Activated CD8-positive, alpha-beta memory T cell treated with anti-CD3 and anti-CD28 coated beads, Interleukin-2, amount 10 ng/mL, durations not matched to agents 7 days and 5 days (primary cell): ENCODE measurements at regions not wholly inside any gene's neighbourhood (a gene's known extent, or its start where the extent isn't known, plus 50 kb on each side); places are given as distances from the start of the nearest gene placed in this dataset.
A peak's percentile ranks its signal among the peaks of the same experiment; 100 is the strongest.

Source experiments
- ATAC-seq: fragments of 150-1000 bp; cut with Tn5 transposase; one replicate; pipeline ENCODE4 v1.10.0; 2021; ENCODE audit warnings: moderate library complexity
- CTCF ChIA-PET: fragments of 350-600 bp; sonication (Branson Sonifier 250); formaldehyde crosslinking; loops from one replicate; lab custom pipeline; 2021; ENCODE audit warnings: antibody characterized with exemption; lab: Charles Lee
- DNase-seq: peaks from one replicate; pipeline ENCODE4 v3.0.0-alpha.2; 2020
- H3K27ac Mint-ChIP-seq: one replicate; pipeline ENCODE4 v1.8.0; 2021; ENCODE audit warnings: mild to moderate bottlenecking, mixed read lengths
- H3K27me3 Mint-ChIP-seq: one replicate; pipeline ENCODE4 v1.8.0; 2021; ENCODE audit warnings: mixed read lengths
- H3K36me3 Mint-ChIP-seq: one replicate; pipeline ENCODE4 v1.8.0; 2021; ENCODE audit warnings: mild to moderate bottlenecking, mixed read lengths
- H3K4me1 Mint-ChIP-seq: one replicate; pipeline ENCODE4 v1.8.0; 2021; ENCODE audit warnings: mixed read lengths
- H3K4me3 Mint-ChIP-seq: one replicate; pipeline ENCODE4 v1.8.0; 2021; ENCODE audit warnings: mild to moderate bottlenecking, moderate library complexity, mixed read lengths
- H3K9me3 Mint-ChIP-seq: one replicate; pipeline ENCODE4 v1.8.0; 2022; ENCODE audit warnings: low read depth, mixed read lengths

- ATAC-seq: no peak
- CTCF ChIA-PET: no interaction called here
- H3K27me3 Mint-ChIP-seq: no peaks in the 10 kb centered on the region
- no peak overlapping the region for H3K4me3 Mint-ChIP-seq
- DNase-seq: no peak
- no peak overlapping the region for H3K27ac Mint-ChIP-seq
- no peaks in the 10 kb centered on the region for H3K9me3 Mint-ChIP-seq
- no peaks in the 10 kb centered on the region for H3K36me3 Mint-ChIP-seq
- no peaks in the 10 kb centered on the region for H3K4me1 Mint-ChIP-seq
Observed at GRCh38 chr2:220503431-220503830, 876.0 kb downstream of the SLC4A3 start.

GRCh38 chr2:220504938-220505503 is 877.6 kb downstream of the SLC4A3 start:
- no peak overlapping the region for H3K4me3 Mint-ChIP-seq
- ATAC-seq (no peak), DNase-seq (no peak)
- CTCF ChIA-PET: no interaction called here
- no peaks in the 10 kb centered on the region for H3K36me3 Mint-ChIP-seq
- no peaks in the 10 kb centered on the region for H3K9me3 Mint-ChIP-seq
- H3K27me3 Mint-ChIP-seq: no peaks in the 10 kb centered on the region
- H3K27ac Mint-ChIP-seq: no peak overlapping the region
- H3K4me1 Mint-ChIP-seq: no peaks in the 10 kb centered on the region

- Mint-ChIP-seq H3K36me3 (no peaks in the 10 kb centered on the region), H3K27ac (no peak overlapping the region), H3K4me1 (no peaks in the 10 kb centered on the region), H3K4me3 (no peak overlapping the region), H3K9me3 (no peaks in the 10 kb centered on the region), H3K27me3 (no peaks in the 10 kb centered on the region)
- ATAC-seq (no peak), DNase-seq (no peak)
- CTCF ChIA-PET: no interaction called here
Observed at GRCh38 chr2:220506466-220506865, 879.0 kb downstream of the SLC4A3 start.

- Mint-ChIP-seq H3K36me3 (no peaks in the 10 kb centered on the region), H3K4me1 (no peaks in the 10 kb centered on the region), H3K27ac (no peak overlapping the region), H3K4me3 (no peak overlapping the region), H3K27me3 (no peaks in the 10 kb centered on the region), H3K9me3 (no peaks in the 10 kb centered on the region)
- CTCF ChIA-PET: no interaction called here
- DNase-seq (no peak), ATAC-seq (no peak)
Observed at GRCh38 chr2:220509096-220509757, 881.8 kb downstream of the SLC4A3 start.

- H3K36me3 Mint-ChIP-seq: no peaks in the 10 kb centered on the region
- CTCF ChIA-PET: no interaction called here
- H3K4me1 Mint-ChIP-seq: no peaks in the 10 kb centered on the region
Observed at GRCh38 chr2:220509966-220510365, 882.5 kb downstream of the SLC4A3 start.

GRCh38 chr2:220510668-220511067 is 883.2 kb downstream of the SLC4A3 start:
- H3K27ac Mint-ChIP-seq: no peak overlapping the region
- H3K9me3 Mint-ChIP-seq: no peaks in the 10 kb centered on the region
- CTCF ChIA-PET: no interaction called here
- H3K36me3 Mint-ChIP-seq: no peaks in the 10 kb centered on the region
- no peaks in the 10 kb centered on the region for H3K27me3 Mint-ChIP-seq
- DNase-seq (no peak), ATAC-seq (no peak)
- no peak overlapping the region for H3K4me3 Mint-ChIP-seq
- no peaks in the 10 kb centered on the region for H3K4me1 Mint-ChIP-seq

More at GRCh38 chr2:220509966-220510365, 882.5 kb downstream of the SLC4A3 start:
- Mint-ChIP-seq H3K4me3 (no peak overlapping the region), H3K27me3 (no peaks in the 10 kb centered on the region), H3K9me3 (no peaks in the 10 kb centered on the region), H3K27ac (no peak overlapping the region)
- no peak for ATAC-seq
- no peak for DNase-seq

- ATAC-seq: no peak
- H3K9me3 Mint-ChIP-seq: no peaks in the 10 kb centered on the region
- CTCF ChIA-PET: no interaction called here
- DNase-seq: no peak
- no peaks in the 10 kb centered on the region for H3K4me1 Mint-ChIP-seq
- H3K36me3 Mint-ChIP-seq: no peaks in the 10 kb centered on the region
- H3K27me3 Mint-ChIP-seq: no peaks in the 10 kb centered on the region
- no peak overlapping the region for H3K27ac Mint-ChIP-seq
- no peak overlapping the region for H3K4me3 Mint-ChIP-seq
Observed at GRCh38 chr2:220512419-220512818, 885.0 kb downstream of the SLC4A3 start.

GRCh38 chr2:220513573-220514288 is 886.3 kb downstream of the SLC4A3 start:
- Mint-ChIP-seq H3K9me3 (no peaks in the 10 kb centered on the region), H3K27ac (no peak overlapping the region), H3K27me3 (no peaks in the 10 kb centered on the region), H3K4me1 (no peaks in the 10 kb centered on the region), H3K4me3 (no peak overlapping the region), H3K36me3 (no peaks in the 10 kb centered on the region)
- ATAC-seq (no peak), DNase-seq (no peak)
- CTCF ChIA-PET: interaction anchor here (1.0 kb wide), 1 partner anchor 20 kb away, joined by 3 read pairs; no protein-coding TSS in a partner anchor

GRCh38 chr2:220521551-220521950 is 894.1 kb downstream of the SLC4A3 start:
- H3K9me3 Mint-ChIP-seq: no peaks in the 10 kb centered on the region
- no peaks in the 10 kb centered on the region for H3K36me3 Mint-ChIP-seq
- no peak for DNase-seq
- ATAC-seq: no peak
- no peak overlapping the region for H3K4me3 Mint-ChIP-seq
- CTCF ChIA-PET: no interaction called here
- H3K4me1 Mint-ChIP-seq: no peaks in the 10 kb centered on the region
- no peak overlapping the region for H3K27ac Mint-ChIP-seq
- H3K27me3 Mint-ChIP-seq: no peaks in the 10 kb centered on the region

GRCh38 chr2:220528180-220528675 is 900.8 kb downstream of the SLC4A3 start:
- Mint-ChIP-seq H3K9me3 (peaks cover 2% of the 10 kb centered on the region), H3K36me3 (no peaks in the 10 kb centered on the region), H3K27me3 (no peaks in the 10 kb centered on the region), H3K4me1 (no peaks in the 10 kb centered on the region), H3K27ac (no peak overlapping the region), H3K4me3 (no peak overlapping the region)
- no peak for DNase-seq
- CTCF ChIA-PET: no interaction called here
- no peak for ATAC-seq

- Mint-ChIP-seq H3K27ac (no peak overlapping the region), H3K27me3 (no peaks in the 10 kb centered on the region), H3K4me1 (no peaks in the 10 kb centered on the region), H3K36me3 (no peaks in the 10 kb centered on the region), H3K9me3 (peaks cover 5% of the 10 kb centered on the region), H3K4me3 (no peak overlapping the region)
- no peak for DNase-seq
- ATAC-seq: no peak
- CTCF ChIA-PET: no interaction called here
Observed at GRCh38 chr2:220531216-220531615, 903.8 kb downstream of the SLC4A3 start.

GRCh38 chr2:220533485-220533884 is 906.1 kb downstream of the SLC4A3 start:
- peaks cover 4% of the 10 kb centered on the region for H3K9me3 Mint-ChIP-seq
- no peaks in the 10 kb centered on the region for H3K4me1 Mint-ChIP-seq
- H3K27me3 Mint-ChIP-seq: no peaks in the 10 kb centered on the region
- no peaks in the 10 kb centered on the region for H3K36me3 Mint-ChIP-seq
- peak; percentile 40 for DNase-seq
- CTCF ChIA-PET: interaction anchor here (1.1 kb wide), 1 partner anchor 19 kb away, joined by 3 read pairs; no protein-coding TSS in a partner anchor
- H3K4me3 Mint-ChIP-seq: no peak overlapping the region
- H3K27ac Mint-ChIP-seq: no peak overlapping the region
- no peak for ATAC-seq

- no peak overlapping the region for H3K4me3 Mint-ChIP-seq
- H3K27ac Mint-ChIP-seq: no peak overlapping the region
- no peaks in the 10 kb centered on the region for H3K36me3 Mint-ChIP-seq
- no peak for ATAC-seq
- no peaks in the 10 kb centered on the region for H3K27me3 Mint-ChIP-seq
- H3K4me1 Mint-ChIP-seq: no peaks in the 10 kb centered on the region
- no peak for DNase-seq
- H3K9me3 Mint-ChIP-seq: peaks cover 8% of the 10 kb centered on the region
- CTCF ChIA-PET: no interaction called here
Observed at GRCh38 chr2:220539481-220539880, 912.1 kb downstream of the SLC4A3 start.

GRCh38 chr2:220544049-220544448 is 916.6 kb downstream of the SLC4A3 start:
- ATAC-seq (no peak), DNase-seq (no peak)
- CTCF ChIA-PET: no interaction called here
- no peak overlapping the region for H3K27ac Mint-ChIP-seq
- H3K36me3 Mint-ChIP-seq: no peaks in the 10 kb centered on the region
- H3K9me3 Mint-ChIP-seq: peaks cover 5% of the 10 kb centered on the region
- no peaks in the 10 kb centered on the region for H3K4me1 Mint-ChIP-seq
- no peaks in the 10 kb centered on the region for H3K27me3 Mint-ChIP-seq
- no peak overlapping the region for H3K4me3 Mint-ChIP-seq
